H1 (cell line): ENCODE measurements at regions not wholly inside any gene's neighbourhood (a gene's known extent, or its start where the extent isn't known, plus 50 kb on each side); places are given as distances from the start of the nearest gene placed in this dataset.

ENCODE experiments used
- BACH1 ChIP-seq: IDR thresholded peaks from 2 replicates; pipeline ENCODE4 v1.6.1; 2012; ENCODE audit warnings: low read length, improper control_type of control experiment
- BRCA1 ChIP-seq: IDR thresholded peaks from 2 replicates; pipeline ENCODE4 v1.6.1; 2012; ENCODE audit warnings: low read depth, low read length, improper control_type of control experiment
- CHD1 ChIP-seq: IDR thresholded peaks from 2 replicates; pipeline ENCODE4 v1.6.1; 2012; ENCODE audit warnings: low read depth, low read length, improper control_type of control experiment
- NRF1 ChIP-seq: IDR thresholded peaks from 2 replicates; pipeline ENCODE4 v1.6.1; 2011; ENCODE audit warnings: mild to moderate bottlenecking, low read depth, low read length, improper control_type of control experiment
- TAF1 ChIP-seq: IDR thresholded peaks from 2 replicates; pipeline ENCODE4 v1.6.1; 2011; ENCODE audit warnings: mild to moderate bottlenecking, low read depth, low read length
- TAF7 ChIP-seq: optimal IDR thresholded peaks from 2 replicates; pipeline ENCODE3; 2011; ENCODE audit warnings: low read depth, mild to moderate bottlenecking, inconsistent platforms, low read length, moderate library complexity, borderline replicate concordance
- TEAD4 ChIP-seq: IDR thresholded peaks from 2 replicates; pipeline ENCODE4 v1.6.1; 2012; ENCODE audit warnings: low read depth, low read length, inconsistent platforms, mixed read lengths
- TF ChIP-seq, protein P1 (sequence below): fragments of 300-600 bp; sonication (generic); IDR thresholded peaks from 2 replicates; pipeline ENCODE4 v1.7.1; 2012; ENCODE audit warnings: low read length, moderate library complexity, mild to moderate bottlenecking, inconsistent platforms; ENCODE audit not compliant: insufficient replicate concordance
- TF ChIP-seq, protein P2 (sequence below): IDR thresholded peaks from 2 replicates; pipeline ENCODE4 v1.6.1; 2011; ENCODE audit warnings: low read depth, mild to moderate bottlenecking, low read length; ENCODE audit not compliant: insufficient read depth
- TF ChIP-seq, protein P3 (sequence below), 3 experiments: IDR thresholded peaks; 1 replicate in 2 of 3; 2 replicates in 1 of 3; pipeline versions ENCODE4 v1.5.1 to v1.6.1; 2011; ENCODE audit warnings: low read length in 3 of 3, mild to moderate bottlenecking in 3 of 3, inconsistent platforms in 2 of 3, low read depth in 1 of 3, moderate library complexity in 1 of 3; ENCODE audit not compliant: insufficient read depth in 1 of 3; ENCODE audit errors: control extremely low read depth in 1 of 3

DNA sequence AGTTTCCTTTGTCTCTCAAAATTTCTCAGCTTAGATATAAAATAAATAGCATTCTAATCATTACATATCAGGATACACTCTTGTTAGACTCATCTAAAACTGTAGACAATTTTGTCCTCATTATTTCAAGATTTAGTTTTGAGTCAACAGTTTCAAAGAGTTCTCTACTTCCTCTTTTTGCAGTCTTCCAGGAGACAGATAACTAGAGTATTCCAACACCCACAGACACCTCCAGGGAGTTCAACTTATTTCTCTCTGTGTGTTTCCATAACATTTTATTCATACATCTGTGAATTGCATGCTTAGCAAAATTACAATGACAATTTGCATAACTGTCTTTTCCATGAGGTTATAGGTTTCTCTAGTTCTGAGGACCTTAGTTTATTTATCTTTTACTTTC lies 166.6 kb upstream of the HNMT start (continued):
- TF ChIP-seq, protein P1, sequence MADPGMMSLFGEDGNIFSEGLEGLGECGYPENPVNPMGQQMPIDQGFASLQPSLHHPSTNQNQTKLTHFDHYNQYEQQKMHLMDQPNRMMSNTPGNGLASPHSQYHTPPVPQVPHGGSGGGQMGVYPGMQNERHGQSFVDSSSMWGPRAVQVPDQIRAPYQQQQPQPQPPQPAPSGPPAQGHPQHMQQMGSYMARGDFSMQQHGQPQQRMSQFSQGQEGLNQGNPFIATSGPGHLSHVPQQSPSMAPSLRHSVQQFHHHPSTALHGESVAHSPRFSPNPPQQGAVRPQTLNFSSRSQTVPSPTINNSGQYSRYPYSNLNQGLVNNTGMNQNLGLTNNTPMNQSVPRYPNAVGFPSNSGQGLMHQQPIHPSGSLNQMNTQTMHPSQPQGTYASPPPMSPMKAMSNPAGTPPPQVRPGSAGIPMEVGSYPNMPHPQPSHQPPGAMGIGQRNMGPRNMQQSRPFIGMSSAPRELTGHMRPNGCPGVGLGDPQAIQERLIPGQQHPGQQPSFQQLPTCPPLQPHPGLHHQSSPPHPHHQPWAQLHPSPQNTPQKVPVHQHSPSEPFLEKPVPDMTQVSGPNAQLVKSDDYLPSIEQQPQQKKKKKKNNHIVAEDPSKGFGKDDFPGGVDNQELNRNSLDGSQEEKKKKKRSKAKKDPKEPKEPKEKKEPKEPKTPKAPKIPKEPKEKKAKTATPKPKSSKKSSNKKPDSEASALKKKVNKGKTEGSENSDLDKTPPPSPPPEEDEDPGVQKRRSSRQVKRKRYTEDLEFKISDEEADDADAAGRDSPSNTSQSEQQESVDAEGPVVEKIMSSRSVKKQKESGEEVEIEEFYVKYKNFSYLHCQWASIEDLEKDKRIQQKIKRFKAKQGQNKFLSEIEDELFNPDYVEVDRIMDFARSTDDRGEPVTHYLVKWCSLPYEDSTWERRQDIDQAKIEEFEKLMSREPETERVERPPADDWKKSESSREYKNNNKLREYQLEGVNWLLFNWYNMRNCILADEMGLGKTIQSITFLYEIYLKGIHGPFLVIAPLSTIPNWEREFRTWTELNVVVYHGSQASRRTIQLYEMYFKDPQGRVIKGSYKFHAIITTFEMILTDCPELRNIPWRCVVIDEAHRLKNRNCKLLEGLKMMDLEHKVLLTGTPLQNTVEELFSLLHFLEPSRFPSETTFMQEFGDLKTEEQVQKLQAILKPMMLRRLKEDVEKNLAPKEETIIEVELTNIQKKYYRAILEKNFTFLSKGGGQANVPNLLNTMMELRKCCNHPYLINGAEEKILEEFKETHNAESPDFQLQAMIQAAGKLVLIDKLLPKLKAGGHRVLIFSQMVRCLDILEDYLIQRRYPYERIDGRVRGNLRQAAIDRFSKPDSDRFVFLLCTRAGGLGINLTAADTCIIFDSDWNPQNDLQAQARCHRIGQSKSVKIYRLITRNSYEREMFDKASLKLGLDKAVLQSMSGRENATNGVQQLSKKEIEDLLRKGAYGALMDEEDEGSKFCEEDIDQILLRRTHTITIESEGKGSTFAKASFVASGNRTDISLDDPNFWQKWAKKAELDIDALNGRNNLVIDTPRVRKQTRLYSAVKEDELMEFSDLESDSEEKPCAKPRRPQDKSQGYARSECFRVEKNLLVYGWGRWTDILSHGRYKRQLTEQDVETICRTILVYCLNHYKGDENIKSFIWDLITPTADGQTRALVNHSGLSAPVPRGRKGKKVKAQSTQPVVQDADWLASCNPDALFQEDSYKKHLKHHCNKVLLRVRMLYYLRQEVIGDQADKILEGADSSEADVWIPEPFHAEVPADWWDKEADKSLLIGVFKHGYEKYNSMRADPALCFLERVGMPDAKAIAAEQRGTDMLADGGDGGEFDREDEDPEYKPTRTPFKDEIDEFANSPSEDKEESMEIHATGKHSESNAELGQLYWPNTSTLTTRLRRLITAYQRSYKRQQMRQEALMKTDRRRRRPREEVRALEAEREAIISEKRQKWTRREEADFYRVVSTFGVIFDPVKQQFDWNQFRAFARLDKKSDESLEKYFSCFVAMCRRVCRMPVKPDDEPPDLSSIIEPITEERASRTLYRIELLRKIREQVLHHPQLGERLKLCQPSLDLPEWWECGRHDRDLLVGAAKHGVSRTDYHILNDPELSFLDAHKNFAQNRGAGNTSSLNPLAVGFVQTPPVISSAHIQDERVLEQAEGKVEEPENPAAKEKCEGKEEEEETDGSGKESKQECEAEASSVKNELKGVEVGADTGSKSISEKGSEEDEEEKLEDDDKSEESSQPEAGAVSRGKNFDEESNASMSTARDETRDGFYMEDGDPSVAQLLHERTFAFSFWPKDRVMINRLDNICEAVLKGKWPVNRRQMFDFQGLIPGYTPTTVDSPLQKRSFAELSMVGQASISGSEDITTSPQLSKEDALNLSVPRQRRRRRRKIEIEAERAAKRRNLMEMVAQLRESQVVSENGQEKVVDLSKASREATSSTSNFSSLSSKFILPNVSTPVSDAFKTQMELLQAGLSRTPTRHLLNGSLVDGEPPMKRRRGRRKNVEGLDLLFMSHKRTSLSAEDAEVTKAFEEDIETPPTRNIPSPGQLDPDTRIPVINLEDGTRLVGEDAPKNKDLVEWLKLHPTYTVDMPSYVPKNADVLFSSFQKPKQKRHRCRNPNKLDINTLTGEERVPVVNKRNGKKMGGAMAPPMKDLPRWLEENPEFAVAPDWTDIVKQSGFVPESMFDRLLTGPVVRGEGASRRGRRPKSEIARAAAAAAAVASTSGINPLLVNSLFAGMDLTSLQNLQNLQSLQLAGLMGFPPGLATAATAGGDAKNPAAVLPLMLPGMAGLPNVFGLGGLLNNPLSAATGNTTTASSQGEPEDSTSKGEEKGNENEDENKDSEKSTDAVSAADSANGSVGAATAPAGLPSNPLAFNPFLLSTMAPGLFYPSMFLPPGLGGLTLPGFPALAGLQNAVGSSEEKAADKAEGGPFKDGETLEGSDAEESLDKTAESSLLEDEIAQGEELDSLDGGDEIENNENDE = no peak
- TF ChIP-seq TAF7 = no peak
- TF ChIP-seq TAF1 = no peak
- TF ChIP-seq, protein P2, sequence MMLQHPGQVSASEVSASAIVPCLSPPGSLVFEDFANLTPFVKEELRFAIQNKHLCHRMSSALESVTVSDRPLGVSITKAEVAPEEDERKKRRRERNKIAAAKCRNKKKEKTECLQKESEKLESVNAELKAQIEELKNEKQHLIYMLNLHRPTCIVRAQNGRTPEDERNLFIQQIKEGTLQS = no peak
- TF ChIP-seq BACH1 = no peak
- TF ChIP-seq, protein P3, sequence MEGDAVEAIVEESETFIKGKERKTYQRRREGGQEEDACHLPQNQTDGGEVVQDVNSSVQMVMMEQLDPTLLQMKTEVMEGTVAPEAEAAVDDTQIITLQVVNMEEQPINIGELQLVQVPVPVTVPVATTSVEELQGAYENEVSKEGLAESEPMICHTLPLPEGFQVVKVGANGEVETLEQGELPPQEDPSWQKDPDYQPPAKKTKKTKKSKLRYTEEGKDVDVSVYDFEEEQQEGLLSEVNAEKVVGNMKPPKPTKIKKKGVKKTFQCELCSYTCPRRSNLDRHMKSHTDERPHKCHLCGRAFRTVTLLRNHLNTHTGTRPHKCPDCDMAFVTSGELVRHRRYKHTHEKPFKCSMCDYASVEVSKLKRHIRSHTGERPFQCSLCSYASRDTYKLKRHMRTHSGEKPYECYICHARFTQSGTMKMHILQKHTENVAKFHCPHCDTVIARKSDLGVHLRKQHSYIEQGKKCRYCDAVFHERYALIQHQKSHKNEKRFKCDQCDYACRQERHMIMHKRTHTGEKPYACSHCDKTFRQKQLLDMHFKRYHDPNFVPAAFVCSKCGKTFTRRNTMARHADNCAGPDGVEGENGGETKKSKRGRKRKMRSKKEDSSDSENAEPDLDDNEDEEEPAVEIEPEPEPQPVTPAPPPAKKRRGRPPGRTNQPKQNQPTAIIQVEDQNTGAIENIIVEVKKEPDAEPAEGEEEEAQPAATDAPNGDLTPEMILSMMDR (IDR thresholded peaks at IDR 0.05; ENCODE audit: control extremely low read depth in 1 of 3, insufficient read depth in 1 of 3, low read depth in 1 of 3, low read length in 3 of 3) = no peak
- TF ChIP-seq BRCA1 = no peak
- no peak for TF ChIP-seq TEAD4
- TF ChIP-seq NRF1 = no peak
- TF ChIP-seq CHD1 = no peak
